Effector memory CD8-positive, alpha-beta T cell (primary cell): ENCODE measurements at regions not wholly inside any gene's neighbourhood (a gene's known extent, or its start where the extent isn't known, plus 50 kb on each side); places are given as distances from the start of the nearest gene placed in this dataset.

Experiments used
- ATAC-seq: fragments of 150-1000 bp; cut with Tn5 transposase; replicated peaks from 2 replicates; pipeline ENCODE4 v1.10.0; 2021; ENCODE audit warnings: mild to moderate bottlenecking, moderate library complexity
- DNase-seq, 3 experiments: peaks; one replicate each; pipeline ENCODE4 v3.0.0; 2021
- H3K27ac Mint-ChIP-seq, 2 donors: one replicate each; pipeline ENCODE4 v1.8.0; 2022; ENCODE audit warnings: mild to moderate bottlenecking in 2 of 2, mixed read lengths in 2 of 2, moderate library complexity in 2 of 2
- H3K27me3 Mint-ChIP-seq, 2 donors: one replicate each; pipeline ENCODE4 v1.8.0; 2022; ENCODE audit warnings: mixed read lengths in 2 of 2
- H3K36me3 Mint-ChIP-seq: one replicate; pipeline ENCODE4 v1.8.0; 2022; ENCODE audit warnings: mild to moderate bottlenecking, moderate library complexity, mixed read lengths; ENCODE audit not compliant: insufficient read depth
- H3K4me1 Mint-ChIP-seq, 2 donors: one replicate each; pipeline ENCODE4 v1.8.0; 2022; ENCODE audit warnings: low read depth in 2 of 2, mixed read lengths in 2 of 2
- H3K4me3 Mint-ChIP-seq, 2 donors: one replicate each; pipeline ENCODE4 v1.8.0; 2022; ENCODE audit warnings: mild to moderate bottlenecking in 2 of 2, mixed read lengths in 2 of 2, moderate library complexity in 2 of 2
- H3K9me3 Mint-ChIP-seq, 2 donors: one replicate each; pipeline ENCODE4 v1.8.0; 2022; ENCODE audit warnings: mixed read lengths in 2 of 2

DNA sequence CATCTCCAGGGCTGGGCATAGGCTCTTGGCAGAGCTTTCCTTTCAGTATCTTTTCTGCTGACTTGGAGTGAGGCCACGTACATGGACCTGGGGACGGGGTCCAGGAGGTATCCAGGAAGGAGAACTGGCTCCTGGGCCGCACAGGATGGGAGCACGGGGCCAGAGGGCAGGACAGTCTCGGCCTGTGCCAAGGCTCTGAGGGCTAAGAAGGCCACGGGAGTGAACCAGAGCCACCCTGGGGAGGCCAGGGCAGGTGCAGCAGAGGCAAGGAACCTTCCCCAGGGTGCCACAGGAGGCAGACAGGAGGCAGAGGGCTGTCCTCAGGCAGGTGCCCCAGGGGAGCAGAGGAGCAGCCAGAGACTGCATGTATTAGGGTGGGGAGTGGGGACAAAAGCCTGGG, 50.3 kb downstream of the PLXNA1 start:
- no peaks in the 10 kb centered on the region for H3K9me3 Mint-ChIP-seq

DNA sequence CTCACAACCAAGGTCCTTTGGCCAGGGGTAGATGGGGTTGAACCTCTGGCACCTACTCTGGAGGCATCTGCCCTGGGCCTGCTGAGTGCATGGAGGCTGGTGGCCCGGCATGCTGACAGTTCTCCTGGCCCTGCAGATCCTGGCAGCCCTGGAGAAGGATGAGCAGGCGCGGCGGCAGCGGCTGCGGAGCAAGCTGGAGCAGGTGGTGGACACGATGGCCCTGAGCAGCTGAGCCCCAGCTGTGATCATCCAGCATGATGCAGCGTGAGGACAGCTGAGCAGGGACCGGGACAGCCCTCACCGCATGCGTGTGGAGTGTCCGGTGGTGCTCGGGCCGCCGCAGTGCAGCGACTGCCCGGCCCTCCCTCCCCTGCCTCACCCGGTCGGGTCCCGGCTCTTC, 50.9 kb downstream of the PLXNA1 start:
- ATAC-seq (no peak), DNase-seq (no peak)
- Mint-ChIP-seq H3K36me3 (peaks cover 4% of the 10 kb centered on the region), H3K27me3 (no peaks in the 10 kb centered on the region), H3K4me1 (peaks cover 0 to 2% of the 10 kb centered on the region in 2 donors), H3K9me3 (no peaks in the 10 kb centered on the region), H3K4me3 (no peak overlapping the region), H3K27ac (peak overlapping the region in 1 of 2 donors; percentile 53)

More for the DNA sequence above, 50.3 kb downstream of the PLXNA1 start:
- ATAC-seq: no peak
- peaks cover 4% of the 10 kb centered on the region for H3K36me3 Mint-ChIP-seq
- DNase-seq: no peak
- no peak overlapping the region for H3K4me3 Mint-ChIP-seq
- H3K27me3 Mint-ChIP-seq: no peaks in the 10 kb centered on the region
- peaks cover 0 to 2% of the 10 kb centered on the region in 2 donors for H3K4me1 Mint-ChIP-seq
- H3K27ac Mint-ChIP-seq: peak overlapping the region in 1 of 2 donors; percentile 53

DNA sequence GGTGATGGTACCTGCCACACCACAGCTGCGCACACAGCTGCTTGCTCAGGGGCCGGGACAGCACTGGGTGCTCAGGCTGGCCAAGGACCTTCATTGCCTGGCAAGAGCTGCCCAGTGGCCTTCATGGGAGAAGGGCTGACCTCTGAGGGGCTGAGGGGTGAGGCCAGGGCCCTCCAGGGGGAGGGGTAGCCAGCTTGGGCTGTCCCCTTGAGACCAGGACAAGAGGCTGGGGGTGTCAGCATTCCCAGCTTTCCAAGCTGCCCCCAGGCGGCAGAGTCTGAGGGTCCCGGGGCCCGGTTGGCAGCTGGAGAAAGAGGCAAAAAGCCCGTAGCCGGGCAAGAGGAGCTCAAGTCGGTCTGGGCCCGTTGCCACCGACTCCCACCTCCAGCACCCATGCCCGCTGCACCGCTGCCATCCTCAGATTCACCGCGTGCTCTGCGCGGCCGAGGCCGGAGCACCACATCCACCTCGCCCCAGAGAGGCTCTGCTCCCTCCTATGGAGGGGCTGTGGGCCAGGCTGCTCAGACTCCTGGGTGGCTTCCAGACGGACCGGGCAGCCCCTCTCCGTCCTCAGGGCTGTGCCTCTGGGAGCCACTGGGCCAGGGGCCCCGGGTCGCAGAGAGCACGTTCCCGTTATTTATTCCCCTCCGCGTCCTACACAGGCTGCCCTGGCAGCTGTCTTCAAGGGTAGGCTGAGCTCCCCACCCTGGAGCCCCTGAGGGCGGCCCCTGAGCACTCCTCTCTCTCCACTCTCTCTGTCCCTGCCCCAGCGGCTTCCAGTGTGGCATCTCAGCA, 51.5 kb downstream of the PLXNA1 start:
- H3K9me3 Mint-ChIP-seq: no peaks in the 10 kb centered on the region
- H3K4me3 Mint-ChIP-seq: no peak overlapping the region
- peaks cover 0 to 2% of the 10 kb centered on the region in 2 donors for H3K4me1 Mint-ChIP-seq
- DNase-seq: no peak
- H3K36me3 Mint-ChIP-seq: peaks cover 4% of the 10 kb centered on the region
- ATAC-seq: no peak
- peak overlapping the region in 1 of 2 donors; percentile 59 for H3K27ac Mint-ChIP-seq
- H3K27me3 Mint-ChIP-seq: no peaks in the 10 kb centered on the region

DNA sequence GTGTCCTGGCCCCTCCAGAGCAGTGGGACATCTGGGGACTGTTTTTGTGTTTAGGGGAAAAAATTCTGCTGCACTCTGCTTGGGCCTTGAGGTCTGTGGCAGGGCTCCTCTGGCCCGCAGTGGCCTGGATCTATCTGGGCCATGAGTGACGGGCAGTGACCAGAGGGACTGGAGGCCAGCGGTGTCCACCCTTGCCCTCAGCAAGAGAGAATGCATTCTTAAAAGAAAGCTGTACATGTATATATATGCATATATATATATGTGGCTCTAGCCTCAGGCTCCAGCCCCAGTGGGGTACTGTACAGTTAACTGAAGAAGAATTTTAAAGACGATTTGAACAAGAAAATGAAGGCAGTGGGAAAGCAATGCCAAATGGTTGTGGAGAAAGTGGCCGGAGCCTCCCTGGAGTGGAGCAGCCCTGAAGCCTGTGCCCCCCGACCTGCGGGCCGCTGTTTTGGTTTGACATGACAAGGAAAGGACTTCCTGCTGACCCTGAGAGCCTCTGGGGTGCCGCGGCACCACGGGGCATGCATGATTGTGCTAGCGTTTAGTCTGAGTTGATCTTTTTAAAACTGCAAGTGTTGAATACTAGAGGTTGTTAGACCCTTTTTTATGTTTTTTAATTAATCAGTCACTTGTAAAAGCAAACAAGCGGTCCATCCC, 52.2 kb downstream of the PLXNA1 start:
- DNase-seq: no peak
- peak overlapping the region in 1 of 2 donors; percentile 59 for H3K27ac Mint-ChIP-seq
- H3K4me1 Mint-ChIP-seq: peaks cover 0 to 2% of the 10 kb centered on the region in 2 donors
- peaks cover 4% of the 10 kb centered on the region for H3K36me3 Mint-ChIP-seq
- no peak overlapping the region for H3K4me3 Mint-ChIP-seq
- H3K9me3 Mint-ChIP-seq: no peaks in the 10 kb centered on the region
- H3K27me3 Mint-ChIP-seq: peaks cover 0 to 3% of the 10 kb centered on the region in 2 donors
- ATAC-seq: no peak

DNA sequence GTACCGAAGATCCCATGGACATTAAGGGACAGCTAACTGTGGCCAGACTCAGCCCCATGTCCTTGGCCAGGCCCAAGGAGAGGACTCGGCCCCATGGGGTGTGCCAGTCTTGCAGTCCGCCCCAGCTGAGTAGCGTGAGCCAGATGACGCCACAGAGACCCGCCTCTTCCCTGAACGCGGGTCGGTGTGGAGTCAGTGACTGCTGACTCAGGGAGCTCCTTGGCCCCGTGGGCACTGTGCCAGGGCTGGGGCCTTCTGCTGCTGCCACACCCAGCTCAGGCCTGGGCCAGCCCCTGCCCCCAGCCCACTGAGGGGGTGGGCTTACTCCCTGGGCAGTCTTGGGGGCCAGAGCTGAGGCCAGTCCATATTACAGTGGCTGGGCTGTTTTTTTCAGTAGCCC, 52.8 kb downstream of the PLXNA1 start:
- peaks cover 0 to 7% of the 10 kb centered on the region in 2 donors for H3K27me3 Mint-ChIP-seq
- peaks cover 0 to 2% of the 10 kb centered on the region in 2 donors for H3K4me1 Mint-ChIP-seq
- DNase-seq: no peak
- no peak for ATAC-seq
- H3K4me3 Mint-ChIP-seq: no peak overlapping the region
- H3K27ac Mint-ChIP-seq: no peak overlapping the region
- peaks cover 4% of the 10 kb centered on the region for H3K36me3 Mint-ChIP-seq
- no peaks in the 10 kb centered on the region for H3K9me3 Mint-ChIP-seq

DNA sequence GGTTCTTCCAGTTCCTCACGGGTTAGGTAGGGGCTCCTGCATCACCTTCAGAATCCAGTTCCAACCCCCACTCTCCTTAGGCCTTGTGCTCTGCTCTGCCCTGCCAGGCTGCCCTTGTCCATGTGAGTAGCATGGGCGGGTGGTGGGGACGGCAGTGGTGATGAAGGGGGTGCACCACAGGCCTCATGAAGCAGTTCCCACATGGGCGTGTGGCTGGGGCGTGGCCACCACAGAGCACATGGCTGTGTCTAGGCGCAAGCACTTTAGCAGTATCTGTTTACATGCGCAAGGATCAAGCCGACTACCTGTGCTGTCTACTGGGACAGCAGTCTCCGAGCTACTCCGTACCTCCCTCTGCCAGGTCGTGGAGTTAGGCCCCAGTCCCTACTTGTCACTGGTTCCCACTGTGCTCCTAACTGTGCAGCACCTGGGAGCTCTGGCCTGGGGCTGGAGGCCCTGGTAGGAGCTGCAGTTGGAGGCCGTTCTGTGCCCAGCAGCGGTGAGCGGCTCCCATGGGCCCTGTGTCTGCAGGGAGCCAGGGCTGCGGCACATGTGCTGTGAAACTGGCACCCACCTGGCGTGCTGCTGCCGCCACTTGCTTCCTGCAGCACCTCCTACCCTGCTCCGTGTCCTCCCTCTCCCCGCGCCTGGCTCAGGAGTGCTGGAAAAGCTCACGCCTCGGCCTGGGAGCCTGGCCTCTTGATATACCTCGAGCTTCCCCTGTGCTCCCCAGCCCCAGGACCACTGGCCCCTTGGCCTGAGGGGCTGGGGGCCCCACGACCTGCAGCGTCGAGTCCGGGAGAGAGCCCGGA, 53.5 kb downstream of the PLXNA1 start:
- Mint-ChIP-seq H3K27ac (no peak overlapping the region), H3K4me1 (peaks cover 0 to 2% of the 10 kb centered on the region in 2 donors), H3K27me3 (peaks cover under 1 to 7% of the 10 kb centered on the region in 2 donors), H3K36me3 (peaks cover 4% of the 10 kb centered on the region), H3K9me3 (no peaks in the 10 kb centered on the region), H3K4me3 (no peak overlapping the region)
- no peak for ATAC-seq
- DNase-seq: no peak

DNA sequence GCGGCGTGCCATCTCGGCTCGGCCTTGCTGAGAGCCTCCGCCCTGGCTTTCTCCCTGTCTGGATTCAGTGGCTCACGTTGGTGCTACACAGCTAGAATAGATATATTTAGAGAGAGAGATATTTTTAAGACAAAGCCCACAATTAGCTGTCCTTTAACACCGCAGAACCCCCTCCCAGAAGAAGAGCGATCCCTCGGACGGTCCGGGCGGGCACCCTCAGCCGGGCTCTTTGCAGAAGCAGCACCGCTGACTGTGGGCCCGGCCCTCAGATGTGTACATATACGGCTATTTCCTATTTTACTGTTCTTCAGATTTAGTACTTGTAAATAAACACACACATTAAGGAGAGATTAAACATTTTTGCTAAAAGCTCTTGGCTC, 54.1 kb downstream of the PLXNA1 start:
- no peak for DNase-seq
- no peak overlapping the region for H3K27ac Mint-ChIP-seq
- ATAC-seq: no peak
- H3K27me3 Mint-ChIP-seq: peaks cover 6 to 7% of the 10 kb centered on the region in 2 donors
- no peak overlapping the region for H3K4me3 Mint-ChIP-seq
- no peaks in the 10 kb centered on the region for H3K9me3 Mint-ChIP-seq
- H3K36me3 Mint-ChIP-seq: peaks cover 4% of the 10 kb centered on the region
- peaks cover 0 to 2% of the 10 kb centered on the region in 2 donors for H3K4me1 Mint-ChIP-seq

DNA sequence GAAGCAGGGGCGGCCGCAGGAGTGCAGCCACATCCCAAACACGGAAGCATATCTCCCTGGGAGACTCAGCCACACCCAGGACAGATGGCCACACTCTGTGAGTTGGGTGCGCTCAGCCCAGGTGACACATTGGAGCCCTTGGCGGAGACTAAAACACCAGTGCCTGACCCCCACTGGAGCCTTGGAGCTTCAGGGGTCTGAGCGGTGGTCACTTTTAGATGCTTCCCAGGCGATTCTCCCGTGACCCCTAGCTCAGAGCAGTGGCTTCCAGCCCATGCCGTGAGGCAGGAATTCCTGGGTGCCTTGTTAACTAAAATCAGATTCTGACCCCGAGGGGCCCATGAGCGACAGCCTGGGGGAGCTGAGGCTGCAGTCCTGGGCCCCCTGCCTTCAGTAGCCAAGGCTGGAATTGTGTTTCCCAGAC, 54.5 kb downstream of the PLXNA1 start:
- H3K36me3 Mint-ChIP-seq: peaks cover 4% of the 10 kb centered on the region
- H3K27me3 Mint-ChIP-seq: peaks cover 7 to 8% of the 10 kb centered on the region in 2 donors
- no peak overlapping the region for H3K27ac Mint-ChIP-seq
- H3K4me3 Mint-ChIP-seq: no peak overlapping the region
- ATAC-seq: no peak
- peaks cover 0 to 2% of the 10 kb centered on the region in 2 donors for H3K4me1 Mint-ChIP-seq
- DNase-seq: no peak
- no peaks in the 10 kb centered on the region for H3K9me3 Mint-ChIP-seq

DNA sequence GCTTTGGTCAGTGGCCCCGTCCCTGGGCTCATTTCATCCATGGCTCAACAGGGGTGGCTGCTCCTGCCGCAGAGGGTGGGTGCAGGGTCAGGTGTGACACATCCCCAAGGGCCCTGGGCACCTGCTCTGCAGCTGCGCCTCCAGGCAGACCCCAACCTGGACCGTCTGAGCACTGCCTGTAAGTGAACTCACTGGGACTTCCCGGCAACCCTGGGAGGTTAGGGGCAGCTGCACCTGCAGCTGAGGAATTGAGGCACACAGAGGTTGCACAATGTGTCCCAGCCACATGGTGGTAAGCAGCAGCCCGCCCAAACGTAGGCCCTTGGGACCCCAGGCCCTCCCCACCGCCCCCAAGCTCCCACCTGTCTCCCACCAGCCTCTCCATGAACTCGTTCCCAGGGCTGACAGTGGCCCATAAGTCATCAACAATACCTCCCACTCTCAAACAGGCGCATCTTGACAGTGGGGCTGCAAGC, 55.1 kb downstream of the PLXNA1 start:
- Mint-ChIP-seq H3K27me3 (peaks cover 8 to 9% of the 10 kb centered on the region in 2 donors), H3K27ac (no peak overlapping the region), H3K36me3 (peaks cover 4% of the 10 kb centered on the region), H3K4me1 (peaks cover 0 to 2% of the 10 kb centered on the region in 2 donors), H3K4me3 (no peak overlapping the region), H3K9me3 (no peaks in the 10 kb centered on the region)
- DNase-seq: no peak
- ATAC-seq: no peak

DNA sequence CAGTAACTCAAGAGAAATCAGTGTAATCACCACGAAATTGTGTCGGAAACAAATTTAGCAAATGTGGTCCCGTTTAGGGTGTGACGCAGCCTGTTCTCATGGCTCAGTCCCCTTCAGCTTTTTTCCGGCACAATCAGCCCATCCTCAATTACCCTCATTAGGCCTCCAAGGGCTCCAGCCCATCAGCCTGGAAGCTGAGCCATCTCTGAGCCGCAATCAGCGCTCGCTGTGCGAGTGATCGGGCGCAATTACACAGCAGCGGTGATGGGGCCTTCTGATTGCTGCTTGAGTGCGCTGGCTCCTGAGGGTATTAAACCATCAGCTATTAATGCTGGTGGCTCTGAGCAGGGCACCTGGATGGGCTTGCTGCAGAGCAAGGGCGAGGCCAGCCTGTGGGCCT, 55.6 kb downstream of the PLXNA1 start:
- peaks cover 8 to 13% of the 10 kb centered on the region in 2 donors for H3K27me3 Mint-ChIP-seq

DNA sequence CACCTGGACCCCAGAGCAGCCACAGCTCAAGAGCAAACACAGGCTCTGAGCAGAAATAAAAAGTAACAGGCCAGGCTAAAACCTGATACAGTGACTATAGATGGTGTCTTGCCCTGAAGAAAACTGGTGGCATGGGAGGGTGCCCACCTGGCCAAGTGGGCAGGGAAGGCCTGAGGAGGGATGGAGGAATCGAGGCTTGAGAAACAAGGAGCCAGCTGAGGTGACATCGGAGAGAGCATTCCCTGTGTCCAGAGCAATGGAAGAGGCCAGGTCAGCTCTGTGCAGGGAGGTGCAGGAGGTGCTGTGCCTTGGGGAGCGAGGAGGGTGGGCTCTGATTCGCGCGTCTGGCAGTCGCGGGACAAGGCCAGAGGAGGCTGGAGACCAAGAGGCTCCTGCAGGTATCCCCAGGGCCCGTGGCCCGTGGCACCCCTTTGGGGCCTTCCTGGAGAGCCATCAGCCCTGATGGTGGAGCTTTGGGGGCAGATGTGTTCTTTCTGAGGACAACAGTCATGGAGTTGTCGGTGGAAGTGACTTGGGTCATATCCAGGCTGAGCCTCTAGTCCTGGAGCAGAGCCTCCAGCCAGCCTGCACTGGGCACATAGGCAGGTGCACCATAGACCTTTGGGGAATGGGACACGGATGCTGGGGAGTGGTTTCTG, 56.1 kb downstream of the PLXNA1 start:
- no peak for DNase-seq
- no peak for ATAC-seq
- H3K27me3 Mint-ChIP-seq: peaks cover 8 to 19% of the 10 kb centered on the region in 2 donors
- H3K36me3 Mint-ChIP-seq: peaks cover 4% of the 10 kb centered on the region
- H3K9me3 Mint-ChIP-seq: no peaks in the 10 kb centered on the region
- H3K27ac Mint-ChIP-seq: no peak overlapping the region
- H3K4me1 Mint-ChIP-seq: no peaks in the 10 kb centered on the region
- H3K4me3 Mint-ChIP-seq: no peak overlapping the region

More for the DNA sequence above, 55.6 kb downstream of the PLXNA1 start:
- H3K9me3 Mint-ChIP-seq: no peaks in the 10 kb centered on the region
- no peak overlapping the region for H3K4me3 Mint-ChIP-seq
- H3K27ac Mint-ChIP-seq: no peak overlapping the region
- no peak for DNase-seq
- peaks cover 0 to under 1% of the 10 kb centered on the region in 2 donors for H3K4me1 Mint-ChIP-seq
- peaks cover 4% of the 10 kb centered on the region for H3K36me3 Mint-ChIP-seq
- ATAC-seq: no peak

DNA sequence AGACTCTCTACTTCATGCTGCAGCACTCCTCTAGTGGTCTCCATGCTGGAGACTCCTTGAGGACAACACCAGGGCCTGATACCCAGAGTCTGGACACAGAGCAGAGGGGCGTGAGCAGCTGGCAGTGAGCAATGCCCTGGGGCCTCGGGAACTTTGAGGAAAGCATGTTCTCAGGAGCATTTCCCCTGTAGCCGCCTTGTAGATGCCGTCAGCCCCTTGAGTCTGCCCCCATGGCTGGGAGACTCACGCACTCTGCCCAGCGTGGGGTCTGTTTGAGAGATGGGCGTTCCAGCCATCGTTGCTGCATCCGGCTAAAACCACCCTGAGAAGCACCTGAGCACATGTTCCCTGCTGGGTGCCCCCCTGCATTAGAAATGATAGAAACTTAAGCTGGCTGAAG, 56.8 kb downstream of the PLXNA1 start:
- Mint-ChIP-seq H3K36me3 (peaks cover 4% of the 10 kb centered on the region), H3K4me1 (no peaks in the 10 kb centered on the region), H3K27me3 (peaks cover 8 to 26% of the 10 kb centered on the region in 2 donors), H3K27ac (no peak overlapping the region), H3K9me3 (no peaks in the 10 kb centered on the region), H3K4me3 (no peak overlapping the region)
- ATAC-seq (no peak), DNase-seq (no peak)

DNA sequence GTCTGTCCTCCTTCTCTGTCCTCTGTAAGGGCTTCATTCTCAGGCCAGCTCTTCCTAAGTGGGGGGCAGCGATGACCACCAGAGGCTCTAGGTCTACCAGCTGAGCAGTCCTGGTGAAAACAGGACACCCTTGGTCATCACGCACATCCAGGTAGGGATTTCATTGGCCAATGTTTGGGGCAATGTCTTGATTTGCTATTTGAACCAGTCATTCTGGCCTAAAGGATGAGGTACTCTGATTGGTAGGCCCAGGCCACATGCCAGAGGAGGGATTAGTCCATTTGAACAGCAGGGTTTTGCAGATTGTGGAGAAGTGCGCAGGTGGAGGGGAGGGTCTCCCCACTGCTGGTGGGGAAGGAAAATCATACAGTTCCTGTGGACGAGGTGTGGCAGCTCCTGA, 57.3 kb downstream of the PLXNA1 start:
- DNase-seq: no peak
- H3K4me1 Mint-ChIP-seq: no peaks in the 10 kb centered on the region
- no peaks in the 10 kb centered on the region for H3K9me3 Mint-ChIP-seq
- peaks cover 4% of the 10 kb centered on the region for H3K36me3 Mint-ChIP-seq
- no peak overlapping the region for H3K27ac Mint-ChIP-seq
- H3K4me3 Mint-ChIP-seq: no peak overlapping the region
- ATAC-seq: no peak
- H3K27me3 Mint-ChIP-seq: peaks cover 8 to 31% of the 10 kb centered on the region in 2 donors
